Activated CD8-positive, alpha-beta memory T cell treated with anti-CD3 and anti-CD28 coated beads for 1 hour (primary cell): ENCODE measurements at regions not wholly inside any gene's neighbourhood (a gene's known extent, or its start where the extent isn't known, plus 50 kb on each side); places are given as distances from the start of the nearest gene placed in this dataset.
"Not testable (repeated sequence)": the region's sequence is repeated elsewhere in the genome, so short reads cannot be mapped to it uniquely, and the experiment has no call there.

Source experiments
- DNase-seq, 2 donors: peaks; one replicate each; pipeline ENCODE4 v3.0.0-alpha.2; 2020; ENCODE audit warnings: low read depth in 1 of 2; ENCODE audit errors: extremely low read depth in 1 of 2

GRCh38 chr16:79845734-79846135 is 245.2 kb upstream of the MAF start:
- DNase-seq: no peak

- DNase-seq: no peak
These were observed 244.6 kb upstream of the MAF start for GRCh38 chr16:79845033-79845733.

DNA sequence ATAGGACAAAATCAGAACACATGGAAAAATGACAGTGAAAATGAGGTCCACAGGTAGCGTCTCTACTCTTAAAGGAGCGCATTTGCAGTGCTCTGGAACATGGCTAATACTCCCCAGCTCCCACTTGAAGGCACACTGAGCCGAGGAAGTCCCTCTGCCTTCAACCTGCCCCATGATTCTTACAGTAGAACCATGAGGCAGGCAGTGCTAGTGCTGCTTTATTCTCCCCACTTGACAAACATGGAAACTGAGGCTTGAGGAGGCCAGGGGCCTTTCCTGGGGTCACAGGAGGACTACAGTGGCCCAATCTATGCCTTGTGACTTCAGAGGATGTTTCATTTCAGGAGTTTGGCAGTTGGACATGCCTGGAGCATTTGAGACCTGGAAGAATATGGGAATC is 244.1 kb upstream of the MAF start:
- no peak for DNase-seq

DNA sequence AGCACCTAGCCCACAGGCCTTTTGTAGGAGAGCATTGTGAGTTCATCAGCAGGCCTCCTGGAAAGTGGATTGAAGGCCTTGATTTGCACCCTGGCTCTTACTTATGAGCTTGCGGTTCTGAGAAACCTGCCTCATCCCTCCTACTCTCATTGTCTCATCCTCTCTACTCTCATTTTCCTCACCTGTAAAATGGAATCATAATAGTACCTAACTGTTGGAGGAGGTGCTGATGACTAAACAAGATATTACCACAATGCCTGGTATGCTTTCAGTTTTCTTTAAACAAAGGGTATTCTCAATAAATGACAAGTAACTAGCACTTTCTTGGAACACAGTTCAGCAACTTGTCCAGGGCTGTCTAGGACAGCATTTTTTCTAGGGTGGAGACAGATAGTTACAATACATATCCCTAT is 243.1 kb upstream of the MAF start:
- DNase-seq: no peak

DNA sequence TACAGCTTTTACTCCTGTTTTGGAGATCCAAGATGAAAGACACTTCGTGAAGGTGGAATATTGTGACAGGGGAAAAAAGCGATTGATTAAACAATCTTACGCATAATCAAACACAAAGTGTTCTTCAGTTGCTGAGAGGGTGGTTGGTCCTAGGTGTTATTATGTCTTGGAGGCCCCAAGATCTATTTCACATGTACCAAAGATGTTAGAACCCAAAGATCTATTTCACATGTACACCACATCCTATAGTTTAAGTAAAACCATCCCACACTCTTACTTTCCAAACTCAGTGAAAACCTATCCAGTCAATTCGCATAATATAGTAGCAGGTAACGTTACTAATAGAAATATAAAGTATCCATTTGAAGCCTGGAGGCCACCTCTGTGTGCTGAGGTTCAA is 242.6 kb upstream of the MAF start:
- DNase-seq: no peak

GRCh38 chr16:79842197-79842596 is 241.7 kb upstream of the MAF start:
- no peak for DNase-seq

GRCh38 chr16:79839466-79840341 is 239.2 kb upstream of the MAF start:
- no peak for DNase-seq

DNA sequence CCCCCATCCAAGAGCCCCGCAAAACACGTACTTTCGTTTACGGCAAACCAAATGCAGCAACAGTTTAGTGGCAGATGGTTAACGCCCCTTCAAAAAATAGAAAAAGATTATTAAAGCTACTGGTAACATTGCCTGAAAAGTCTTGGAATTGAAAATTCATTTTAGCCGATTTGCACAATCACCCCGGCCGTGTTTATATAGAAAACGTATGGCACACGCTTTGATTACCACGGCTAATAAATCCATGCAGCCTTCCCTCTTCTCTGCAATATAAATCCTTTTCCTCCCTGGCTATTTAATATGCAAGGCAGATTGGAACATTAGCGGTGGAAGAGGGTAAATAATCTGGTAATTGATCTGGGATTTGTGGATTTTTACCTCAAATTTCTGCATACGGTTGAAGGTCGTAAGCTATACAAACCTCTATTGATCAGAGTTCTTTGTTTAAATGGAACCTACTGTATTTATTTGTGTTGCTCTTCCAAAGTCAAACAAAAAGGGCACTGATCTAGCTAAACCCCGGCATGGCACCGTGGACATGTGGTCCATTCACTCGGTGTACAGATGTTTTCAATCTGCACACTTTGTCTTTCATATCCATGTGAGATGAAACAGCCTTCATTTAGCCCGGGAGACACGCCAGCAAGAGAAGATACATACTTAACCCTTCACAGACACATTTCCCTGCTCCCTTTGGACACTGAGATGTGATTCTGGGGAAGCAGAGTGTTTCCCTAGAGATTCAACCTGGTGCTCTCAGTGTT is 238.1 kb upstream of the MAF start:
- no peak for DNase-seq

GRCh38 chr16:79836144-79836543 is 235.6 kb upstream of the MAF start:
- no peak for DNase-seq

DNA sequence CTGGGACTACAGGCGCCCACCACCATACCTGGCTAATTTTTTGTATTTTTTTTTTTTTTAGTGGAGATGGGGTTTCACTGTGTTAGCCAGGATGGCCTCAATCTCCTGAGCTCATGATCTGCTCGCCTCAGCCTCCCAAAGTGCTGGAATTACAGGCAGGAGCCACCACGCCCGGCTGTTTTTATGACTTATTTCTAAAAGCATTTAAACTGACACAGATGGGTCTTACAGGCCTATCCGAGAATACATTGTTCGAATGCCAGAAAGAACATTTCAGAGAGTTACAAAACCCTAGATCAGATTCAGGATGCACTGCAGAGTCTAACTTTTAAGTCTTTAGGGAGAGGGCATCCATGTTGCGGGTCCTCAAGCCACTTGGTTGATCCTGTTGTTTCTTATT is 234.7 kb upstream of the MAF start:
- DNase-seq: no peak

DNA sequence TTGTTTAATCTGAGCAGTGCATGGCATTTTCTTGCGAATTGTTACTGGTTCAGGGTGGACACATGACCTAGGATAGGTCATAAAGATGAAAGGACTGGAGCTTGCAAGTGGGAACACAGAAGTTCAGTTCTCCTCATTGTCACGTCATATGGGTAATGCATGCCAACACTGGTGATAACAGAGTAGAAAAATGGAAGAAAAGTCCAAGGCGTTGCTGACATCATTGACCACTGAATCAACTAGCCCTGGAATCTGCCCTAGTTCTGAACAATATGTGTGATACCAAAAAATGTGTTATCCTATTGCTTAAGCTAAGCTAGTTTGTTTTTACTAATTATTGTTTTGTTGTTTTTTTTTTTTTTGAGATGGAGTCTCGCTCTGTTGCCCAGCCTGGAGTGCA is 234.2 kb upstream of the MAF start:
- no peak for DNase-seq

- DNase-seq: not testable (repeated sequence)
These were observed 233.5 kb upstream of the MAF start for GRCh38 chr16:79834003-79834402.

GRCh38 chr16:79833559-79833958 is 233.0 kb upstream of the MAF start:
- no peak for DNase-seq

- DNase-seq: no peak
These were observed 226.4 kb upstream of the MAF start for GRCh38 chr16:79826732-79827475.

GRCh38 chr16:79825002-79825401 is 224.5 kb upstream of the MAF start:
- DNase-seq: no peak

GRCh38 chr16:79823639-79824038 is 223.1 kb upstream of the MAF start:
- no peak for DNase-seq

- DNase-seq: no peak
These were observed 221.4 kb upstream of the MAF start for GRCh38 chr16:79821911-79822310.

GRCh38 chr16:79816081-79816497 is 215.6 kb upstream of the MAF start:
- no peak for DNase-seq

GRCh38 chr16:79815049-79815448 is 214.5 kb upstream of the MAF start:
- no peak for DNase-seq

GRCh38 chr16:79814124-79814523 is 213.6 kb upstream of the MAF start:
- DNase-seq: no peak

DNA sequence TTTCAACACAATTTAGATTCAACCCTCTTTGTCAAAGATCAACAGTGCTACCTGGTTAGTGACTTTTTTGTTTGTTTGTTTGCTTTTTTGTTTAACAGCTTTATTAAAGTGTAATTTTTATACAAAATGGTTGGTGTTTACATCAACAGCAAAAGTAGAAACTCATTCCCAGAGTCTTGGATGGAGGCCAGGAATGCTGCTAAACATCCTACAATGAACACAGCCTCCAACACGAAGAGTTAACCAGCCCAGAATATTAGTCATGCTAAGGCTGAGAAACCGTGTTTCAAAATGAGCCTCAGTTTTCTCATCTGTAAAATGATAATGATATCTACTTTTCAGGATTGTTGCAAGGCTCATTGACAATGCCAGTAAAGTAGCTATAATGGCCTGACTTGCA is 211.0 kb upstream of the MAF start:
- no peak for DNase-seq
